Stomach smooth muscle (tissue), 2 donors: ENCODE measurements at regions not wholly inside any gene's neighbourhood (a gene's known extent, or its start where the extent isn't known, plus 50 kb on each side); places are given as distances from the start of the nearest gene placed in this dataset.

Experiments
- H3K27ac ChIP-seq: one replicate; pipeline ENCODE4 v1.7.0; 2013; ENCODE audit warnings: mild to moderate bottlenecking, low read length, inconsistent platforms
- H3K27me3 ChIP-seq, 2 donors: one replicate each; pipeline ENCODE4 v1.7.0; 2013; ENCODE audit warnings: low read length in 2 of 2; ENCODE audit not compliant: insufficient read depth in 2 of 2, control insufficient read depth in 1 of 2
- H3K36me3 ChIP-seq, 2 donors: one replicate each; pipeline ENCODE4 v1.7.0; 2013; ENCODE audit warnings: low read length in 2 of 2; ENCODE audit not compliant: control insufficient read depth in 2 of 2, insufficient read depth in 2 of 2
- H3K4me1 ChIP-seq: one replicate; pipeline ENCODE4 v1.7.0; 2013; ENCODE audit warnings: low read length; ENCODE audit not compliant: control insufficient read depth, insufficient read depth
- H3K4me3 ChIP-seq, 2 donors: one replicate each; pipeline ENCODE4 v1.7.0; 2013; ENCODE audit warnings: low read length in 2 of 2
- H3K9ac ChIP-seq, 2 donors: one replicate each; pipeline ENCODE4 v1.7.0; 2013; ENCODE audit warnings: low read length in 2 of 2, mild to moderate bottlenecking in 1 of 2
- H3K9me3 ChIP-seq, 2 donors: one replicate each; pipeline ENCODE4 v1.7.0; 2013; ENCODE audit warnings: low read length in 2 of 2; ENCODE audit not compliant: control insufficient read depth in 2 of 2
- donor health status: healthy.
- donor health status: Pancreatic carcinoma.

DNA sequence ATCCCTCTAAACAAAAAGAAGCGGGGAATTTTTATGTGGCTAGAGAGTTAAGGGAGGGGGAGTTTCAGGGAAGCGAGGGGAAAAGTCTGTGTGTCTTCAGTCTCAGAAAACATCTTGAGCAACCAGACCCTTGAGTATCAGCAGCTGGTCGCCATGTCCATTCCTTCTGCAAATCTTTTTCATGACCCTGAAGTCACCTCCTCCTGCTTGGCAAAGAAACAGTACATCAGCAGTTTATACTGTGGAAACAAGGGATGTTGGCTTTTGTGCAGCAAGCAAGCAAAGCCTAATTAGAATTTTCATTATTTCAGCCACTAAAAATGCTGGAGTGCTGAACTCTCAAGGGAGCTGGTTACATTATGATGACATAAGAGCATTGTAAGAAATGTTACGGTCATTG lies 187.4 kb upstream of the SLC8A1 start:
- Histone ChIP-seq H3K9me3 (no peaks in the 10 kb centered on the region), H3K27ac (no peak overlapping the region), H3K36me3 (no peaks in the 10 kb centered on the region), H3K4me3 (no peak overlapping the region), H3K4me1 (no peaks in the 10 kb centered on the region), H3K27me3 (no peaks in the 10 kb centered on the region), H3K9ac (no peak overlapping the region)

DNA sequence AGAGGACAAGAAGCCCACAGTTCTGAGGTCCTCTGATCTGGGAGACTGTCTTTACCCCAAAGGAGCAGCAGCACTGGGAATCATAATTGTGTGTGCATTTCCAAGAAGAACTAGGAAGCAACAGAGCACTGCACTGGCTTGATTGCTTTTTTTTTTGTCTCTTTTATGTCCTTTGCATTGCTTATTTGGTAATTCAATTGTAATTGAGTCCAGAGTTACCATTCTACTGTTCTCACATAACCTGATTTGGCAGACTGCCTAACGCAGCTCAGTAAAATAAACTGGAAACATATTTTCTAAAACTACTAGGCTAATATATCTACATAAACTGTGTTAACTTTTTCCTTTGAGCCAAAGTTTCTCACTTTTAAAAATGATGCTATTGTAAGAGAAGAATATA lies 190.3 kb upstream of the SLC8A1 start:
- H3K36me3 ChIP-seq: no peaks in the 10 kb centered on the region
- H3K4me3 ChIP-seq: no peak overlapping the region
- H3K27me3 ChIP-seq: no peaks in the 10 kb centered on the region
- no peaks in the 10 kb centered on the region for H3K4me1 ChIP-seq
- H3K27ac ChIP-seq: no peak overlapping the region
- no peaks in the 10 kb centered on the region for H3K9me3 ChIP-seq
- H3K9ac ChIP-seq: no peak overlapping the region

DNA sequence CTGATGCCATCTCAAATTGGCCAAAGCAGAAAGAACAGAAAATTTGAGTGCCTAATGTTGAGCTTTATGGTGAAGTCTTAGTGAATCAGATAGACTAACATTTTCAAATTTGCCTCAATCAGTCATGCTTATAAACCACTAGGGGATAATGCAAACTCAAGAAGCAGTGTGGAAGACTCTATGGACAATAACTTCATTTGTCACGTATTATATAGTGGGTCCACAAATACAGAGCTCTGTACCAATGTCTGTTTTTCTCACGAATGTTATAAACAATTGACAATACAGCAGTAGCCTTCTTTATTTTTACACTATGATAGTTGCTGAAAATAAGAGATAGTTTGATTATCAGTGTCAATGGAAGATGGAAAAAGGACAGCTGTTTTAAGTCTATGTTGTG lies 190.8 kb upstream of the SLC8A1 start:
- H3K4me1 ChIP-seq: no peaks in the 10 kb centered on the region
- no peak overlapping the region for H3K27ac ChIP-seq
- H3K9ac ChIP-seq: no peak overlapping the region
- no peak overlapping the region for H3K4me3 ChIP-seq
- H3K36me3 ChIP-seq: no peaks in the 10 kb centered on the region
- no peaks in the 10 kb centered on the region for H3K9me3 ChIP-seq
- H3K27me3 ChIP-seq: no peaks in the 10 kb centered on the region

DNA sequence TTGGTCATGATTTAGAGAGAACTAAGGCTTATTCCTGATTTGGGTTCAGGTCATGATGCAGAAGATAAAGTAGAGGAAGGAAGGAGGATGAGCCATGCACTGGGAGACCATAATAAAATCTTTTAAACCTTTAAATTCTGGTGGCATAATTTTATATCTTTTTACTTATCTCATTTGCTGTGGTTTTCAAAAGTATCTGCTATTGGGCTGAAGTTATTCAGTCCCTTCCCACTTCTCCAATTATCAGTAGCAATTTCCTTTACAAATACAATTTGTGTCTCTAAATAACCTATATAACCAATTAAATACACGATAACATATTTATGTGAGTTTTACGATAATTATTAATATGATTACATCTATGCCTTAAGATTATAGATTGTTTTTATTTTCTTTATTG lies 194.8 kb upstream of the SLC8A1 start:
- Histone ChIP-seq H3K9ac (no peak overlapping the region), H3K9me3 (no peaks in the 10 kb centered on the region), H3K27me3 (no peaks in the 10 kb centered on the region), H3K4me3 (no peak overlapping the region), H3K4me1 (no peaks in the 10 kb centered on the region), H3K27ac (no peak overlapping the region), H3K36me3 (no peaks in the 10 kb centered on the region)

DNA sequence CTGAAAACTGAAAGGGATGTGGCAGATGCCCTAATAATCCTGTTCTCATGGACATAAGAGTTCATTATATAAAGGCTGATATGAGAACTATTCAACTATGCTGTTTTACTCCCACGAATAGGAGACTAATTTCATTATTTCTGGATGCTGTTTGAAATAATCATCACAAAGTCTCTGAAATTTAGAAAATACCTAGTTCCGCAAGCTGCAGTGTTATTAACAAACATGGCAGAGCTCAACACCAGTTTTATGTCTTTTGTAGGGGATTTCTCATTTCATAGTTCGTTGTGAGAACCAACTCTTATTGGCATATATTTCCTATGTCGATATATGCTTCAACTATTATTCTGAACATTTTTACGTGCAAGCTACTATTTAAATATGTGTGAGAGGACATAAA lies 200.3 kb upstream of the SLC8A1 start:
- H3K4me1 ChIP-seq: no peaks in the 10 kb centered on the region
- H3K9me3 ChIP-seq: no peaks in the 10 kb centered on the region
- no peak overlapping the region for H3K4me3 ChIP-seq
- no peaks in the 10 kb centered on the region for H3K27me3 ChIP-seq
- H3K36me3 ChIP-seq: no peaks in the 10 kb centered on the region
- H3K27ac ChIP-seq: no peak overlapping the region
- H3K9ac ChIP-seq: no peak overlapping the region

DNA sequence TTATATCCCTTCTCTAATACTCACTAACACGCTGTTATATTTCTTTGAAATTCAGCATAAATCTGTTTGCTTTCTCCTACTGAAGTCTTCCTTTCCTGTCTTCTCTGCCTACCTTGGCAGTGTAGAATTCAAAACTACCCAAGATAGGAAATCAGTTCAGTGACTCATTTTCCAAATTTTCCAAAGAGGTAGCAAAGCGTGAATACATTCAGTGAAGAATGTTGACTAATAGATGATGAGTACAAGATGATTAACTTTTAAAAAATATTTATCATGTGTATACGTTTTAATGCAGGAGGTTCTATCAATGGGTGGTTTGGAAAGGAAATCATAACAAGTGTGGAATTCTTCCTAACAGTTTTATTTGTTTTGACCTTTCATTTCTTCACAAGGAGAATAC lies 201.9 kb upstream of the SLC8A1 start:
- Histone ChIP-seq H3K36me3 (no peaks in the 10 kb centered on the region), H3K9ac (no peak overlapping the region), H3K27me3 (no peaks in the 10 kb centered on the region), H3K4me3 (no peak overlapping the region), H3K9me3 (no peaks in the 10 kb centered on the region), H3K27ac (no peak overlapping the region), H3K4me1 (no peaks in the 10 kb centered on the region)

DNA sequence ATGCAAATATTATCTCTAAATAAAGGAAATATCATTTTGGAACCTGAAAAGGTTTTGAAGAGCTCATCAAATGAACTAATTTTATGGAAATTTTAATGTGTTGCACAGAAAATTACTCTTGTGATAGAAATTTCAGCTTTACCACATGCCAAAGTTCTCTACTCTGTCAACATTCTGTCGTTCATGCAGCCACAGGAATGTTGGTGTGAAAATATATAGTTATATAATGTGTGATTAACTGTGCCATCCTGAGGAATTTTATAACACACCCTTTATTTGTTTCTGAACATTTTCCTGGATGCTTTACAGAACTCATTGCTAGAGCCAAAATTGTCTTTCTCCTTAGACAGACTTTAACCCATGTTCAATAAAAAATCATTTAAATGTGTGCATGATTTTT lies 202.5 kb upstream of the SLC8A1 start:
- no peaks in the 10 kb centered on the region for H3K9me3 ChIP-seq
- no peaks in the 10 kb centered on the region for H3K36me3 ChIP-seq
- no peak overlapping the region for H3K9ac ChIP-seq
- H3K27me3 ChIP-seq: no peaks in the 10 kb centered on the region
- no peak overlapping the region for H3K27ac ChIP-seq
- no peaks in the 10 kb centered on the region for H3K4me1 ChIP-seq
- H3K4me3 ChIP-seq: no peak overlapping the region

DNA sequence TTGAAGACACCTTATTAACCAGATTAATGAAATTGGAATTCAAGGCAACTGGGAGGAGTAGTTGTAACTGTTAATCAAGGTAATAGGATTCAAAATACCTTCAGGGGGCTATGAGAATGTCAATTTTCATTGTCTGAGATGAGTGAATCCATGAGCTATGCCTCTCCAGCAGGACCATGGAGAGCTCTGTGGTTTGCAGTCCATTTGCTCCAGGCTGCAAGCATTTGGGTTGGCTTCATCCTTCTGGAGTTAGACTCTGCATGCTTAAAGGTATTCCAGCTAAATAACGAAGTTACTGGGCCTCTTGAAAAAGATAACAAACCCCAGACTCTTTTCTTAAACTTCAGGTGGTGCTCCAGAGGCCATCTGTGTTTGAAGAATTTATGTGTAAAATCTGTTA lies 207.1 kb upstream of the SLC8A1 start:
- Histone ChIP-seq H3K27me3 (no peaks in the 10 kb centered on the region), H3K27ac (no peak overlapping the region), H3K4me3 (no peak overlapping the region), H3K36me3 (no peaks in the 10 kb centered on the region), H3K4me1 (no peaks in the 10 kb centered on the region), H3K9me3 (no peaks in the 10 kb centered on the region), H3K9ac (no peak overlapping the region)

DNA sequence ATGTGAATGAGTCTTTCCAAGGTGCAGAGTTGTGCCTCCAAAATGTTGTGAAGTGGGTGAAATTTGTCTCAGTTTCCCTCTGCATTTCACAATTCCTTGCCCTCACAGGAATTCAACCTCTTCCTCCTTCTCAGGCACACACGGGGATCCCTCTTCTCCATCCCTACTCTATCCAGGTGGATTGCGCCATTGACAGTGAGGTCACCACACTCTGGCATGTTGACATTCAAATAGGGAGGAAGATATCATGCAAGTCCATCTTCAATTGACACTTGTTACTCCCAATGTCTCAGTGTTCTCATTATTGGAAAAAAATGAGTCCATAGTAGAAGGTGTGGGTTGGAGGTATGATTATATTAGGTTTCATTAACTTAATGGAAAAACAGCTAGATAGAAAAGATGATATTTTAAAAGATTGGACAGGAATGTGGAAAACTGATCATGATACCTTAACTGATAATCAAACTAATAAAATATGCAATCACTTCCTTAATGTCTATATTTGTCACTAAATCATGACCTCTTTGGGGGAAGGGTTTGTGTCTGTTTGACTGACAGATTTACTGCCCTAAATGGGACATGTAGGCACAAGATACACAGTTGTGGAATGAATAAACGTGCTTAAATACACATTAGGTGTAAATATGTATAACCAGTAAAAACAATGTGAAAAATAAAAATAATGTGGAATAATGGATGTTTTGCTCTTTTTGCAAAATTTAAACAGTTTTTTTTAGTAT lies 213.8 kb upstream of the SLC8A1 start:
- no peaks in the 10 kb centered on the region for H3K9me3 ChIP-seq
- H3K4me1 ChIP-seq: no peaks in the 10 kb centered on the region
- H3K27ac ChIP-seq: no peak overlapping the region
- no peak overlapping the region for H3K9ac ChIP-seq
- no peaks in the 10 kb centered on the region for H3K36me3 ChIP-seq
- H3K27me3 ChIP-seq: no peaks in the 10 kb centered on the region
- H3K4me3 ChIP-seq: no peak overlapping the region

DNA sequence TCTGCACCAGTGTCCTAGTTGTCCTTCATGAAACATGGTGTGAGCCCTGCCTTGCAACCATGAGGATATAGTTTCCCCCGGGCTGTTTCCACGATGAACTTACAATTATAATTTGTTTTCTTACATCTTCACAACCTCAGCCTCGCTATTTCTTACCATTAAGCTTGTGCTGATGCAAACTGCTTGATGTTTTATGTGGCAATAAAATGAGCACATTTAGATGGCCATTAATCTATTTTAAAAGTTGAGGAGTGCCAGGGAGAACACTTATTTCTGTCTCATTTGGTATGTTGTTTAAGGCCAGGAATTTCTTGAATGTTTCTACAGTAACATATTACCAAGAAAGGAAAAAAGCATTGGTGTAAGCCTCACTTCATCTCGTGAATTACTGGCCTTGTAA lies 214.5 kb upstream of the SLC8A1 start:
- Histone ChIP-seq H3K9ac (no peak overlapping the region), H3K27me3 (no peaks in the 10 kb centered on the region), H3K36me3 (no peaks in the 10 kb centered on the region), H3K4me3 (no peak overlapping the region), H3K9me3 (no peaks in the 10 kb centered on the region), H3K27ac (no peak overlapping the region), H3K4me1 (no peaks in the 10 kb centered on the region)

DNA sequence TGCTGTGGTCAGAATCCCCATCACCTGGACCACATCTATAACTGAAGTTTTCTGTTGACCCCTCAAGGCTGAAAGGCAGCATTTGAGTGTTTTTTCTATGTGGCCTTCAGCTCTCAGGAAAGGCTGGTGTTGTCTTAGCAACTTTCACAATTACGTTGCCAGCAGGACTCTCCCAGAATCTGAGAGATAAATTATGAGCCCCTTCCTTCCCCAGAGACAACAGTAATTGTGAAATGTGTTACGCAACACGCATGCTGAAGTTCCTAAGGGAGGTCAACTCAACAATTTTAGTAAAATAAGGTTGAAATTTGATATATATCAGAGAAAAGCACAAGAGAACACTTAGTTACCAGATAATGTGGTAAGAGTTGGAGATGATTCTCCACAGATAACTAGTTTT lies 216.5 kb upstream of the SLC8A1 start:
- Histone ChIP-seq H3K9me3 (no peaks in the 10 kb centered on the region), H3K4me1 (no peaks in the 10 kb centered on the region), H3K9ac (no peak overlapping the region), H3K27ac (no peak overlapping the region), H3K4me3 (no peak overlapping the region), H3K36me3 (no peaks in the 10 kb centered on the region), H3K27me3 (no peaks in the 10 kb centered on the region)
